Activated gamma-delta T cell (primary cell): ENCODE measurements at regions not wholly inside any gene's neighbourhood (a gene's known extent, or its start where the extent isn't known, plus 50 kb on each side); places are given as distances from the start of the nearest gene placed in this dataset.

ENCODE experiments used
- DNase-seq: peaks from one replicate; lab custom pipeline; 2025; lab: John Stamatoyannopoulos, UW

GRCh38 chr11:116532066-116532465, 240.7 kb downstream of the BUD13 start:
- DNase-seq, result no peak

GRCh38 chr11:116530705-116531104, 242.1 kb downstream of the BUD13 start:
- DNase-seq, result no peak

DNA sequence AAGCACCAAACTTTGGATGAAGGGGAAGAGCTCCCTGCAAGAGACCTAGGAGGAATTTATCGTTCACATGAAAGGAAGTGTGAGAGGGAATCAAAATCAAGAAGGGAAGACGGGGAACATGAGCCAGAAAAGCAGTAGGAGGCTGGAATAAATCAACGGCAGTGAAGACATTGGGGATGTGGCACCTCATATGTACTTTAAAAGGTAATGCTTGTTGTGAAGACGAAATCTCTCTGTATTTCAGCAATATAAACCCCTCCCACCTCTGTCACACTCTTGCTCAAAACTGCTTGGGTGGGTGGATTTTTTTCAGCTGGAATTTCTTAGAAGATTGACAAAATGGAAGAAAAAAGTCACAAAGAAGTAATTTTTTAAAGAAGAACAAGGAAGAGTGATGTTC, 243.5 kb downstream of the BUD13 start:
- DNase-seq, result no peak

DNA sequence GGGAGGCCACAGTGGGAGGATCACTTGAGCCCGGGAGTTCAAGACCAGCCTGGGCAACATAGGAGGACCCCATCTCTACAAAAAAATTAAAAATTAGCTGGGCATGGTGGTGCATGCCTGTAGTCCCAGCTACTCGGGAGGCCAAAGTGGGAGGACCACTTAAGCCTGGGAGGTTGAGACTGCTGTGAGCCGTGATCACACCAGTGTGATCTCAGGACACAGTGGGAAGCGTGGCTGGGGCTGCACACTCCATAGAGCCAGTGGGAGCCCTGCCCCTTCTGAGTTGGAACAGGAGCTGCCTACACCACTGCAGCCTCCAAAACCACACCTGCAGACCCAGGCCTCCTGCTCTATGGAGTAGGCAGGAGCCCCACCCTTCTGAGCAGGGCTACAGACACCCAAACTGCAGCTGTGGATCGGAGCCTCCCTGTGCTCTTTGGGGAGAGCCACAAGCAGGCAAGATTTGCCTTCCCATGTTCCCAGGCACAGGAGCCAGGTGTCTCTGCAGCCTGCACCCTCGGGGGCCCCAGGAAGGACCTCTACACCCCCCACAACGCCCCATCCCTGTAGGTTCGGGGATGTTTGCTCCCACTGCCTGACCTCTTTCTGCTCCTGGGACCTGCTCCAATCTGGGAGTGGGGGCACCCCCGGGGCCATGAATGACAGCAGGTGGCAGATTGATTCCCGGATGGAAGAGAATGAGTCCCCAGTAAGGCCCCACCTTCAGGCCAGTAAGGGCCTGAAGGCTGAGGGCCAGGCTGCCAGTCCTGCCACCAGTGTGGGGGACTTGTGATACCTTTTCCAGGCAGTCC, 245.4 kb downstream of the BUD13 start:
- no peak for DNase-seq

- DNase-seq, result no peak
Measured at GRCh38 chr11:116525961-116526495, 246.8 kb downstream of the BUD13 start.

GRCh38 chr11:116519499-116519898, 253.3 kb downstream of the BUD13 start:
- DNase-seq, result no peak

GRCh38 chr11:116518141-116518540, 254.6 kb downstream of the BUD13 start:
- DNase-seq, result no peak

GRCh38 chr11:116517584-116517983, 255.2 kb downstream of the BUD13 start:
- no peak for DNase-seq

GRCh38 chr11:116517077-116517476, 255.7 kb downstream of the BUD13 start:
- DNase-seq, result no peak

DNA sequence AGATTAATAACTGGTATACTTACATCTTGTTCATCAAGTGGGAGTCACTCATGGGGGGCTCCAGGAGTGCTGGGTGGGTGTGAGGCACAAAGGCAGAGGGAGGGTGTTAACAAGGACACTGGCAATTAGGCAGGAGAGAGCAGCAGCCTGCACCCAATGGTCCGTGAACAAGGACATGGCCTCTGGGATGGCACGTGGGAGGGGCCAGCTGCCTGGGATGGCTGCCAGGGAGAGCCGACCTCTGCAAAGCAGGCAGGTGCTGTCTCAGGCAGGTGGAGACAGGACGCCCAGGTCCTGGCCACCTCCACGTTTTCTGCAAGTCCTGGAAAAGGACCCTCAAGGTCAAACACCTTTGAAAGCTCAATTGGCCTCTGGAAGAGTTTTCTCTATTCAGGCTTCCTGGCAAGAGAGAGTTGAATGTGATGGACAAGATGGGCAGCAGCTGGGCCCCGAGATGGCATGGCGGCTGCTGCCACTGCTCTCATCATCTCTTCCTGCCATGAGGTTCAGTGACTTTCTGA, 257.1 kb downstream of the BUD13 start:
- DNase-seq, result no peak

DNA sequence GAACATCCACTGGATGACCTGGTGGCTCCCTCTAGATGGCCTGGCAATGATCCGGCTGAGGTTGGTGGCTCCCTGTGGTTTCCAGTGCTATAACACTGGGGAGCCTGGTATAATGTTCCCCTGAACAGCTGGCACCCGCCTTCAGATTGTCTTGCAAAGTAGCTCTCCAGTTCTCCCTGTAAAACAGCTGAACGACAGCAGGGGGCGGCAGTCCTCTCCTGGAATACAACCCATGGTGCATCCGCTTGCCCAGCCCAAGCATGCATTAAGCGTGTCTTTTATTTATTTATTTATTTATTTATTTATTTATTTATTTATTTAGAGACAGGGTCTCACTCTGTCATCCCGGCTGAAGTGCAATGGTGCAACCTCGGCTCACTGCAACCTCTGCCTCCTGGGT, 258.9 kb downstream of the BUD13 start:
- no peak for DNase-seq

DNA sequence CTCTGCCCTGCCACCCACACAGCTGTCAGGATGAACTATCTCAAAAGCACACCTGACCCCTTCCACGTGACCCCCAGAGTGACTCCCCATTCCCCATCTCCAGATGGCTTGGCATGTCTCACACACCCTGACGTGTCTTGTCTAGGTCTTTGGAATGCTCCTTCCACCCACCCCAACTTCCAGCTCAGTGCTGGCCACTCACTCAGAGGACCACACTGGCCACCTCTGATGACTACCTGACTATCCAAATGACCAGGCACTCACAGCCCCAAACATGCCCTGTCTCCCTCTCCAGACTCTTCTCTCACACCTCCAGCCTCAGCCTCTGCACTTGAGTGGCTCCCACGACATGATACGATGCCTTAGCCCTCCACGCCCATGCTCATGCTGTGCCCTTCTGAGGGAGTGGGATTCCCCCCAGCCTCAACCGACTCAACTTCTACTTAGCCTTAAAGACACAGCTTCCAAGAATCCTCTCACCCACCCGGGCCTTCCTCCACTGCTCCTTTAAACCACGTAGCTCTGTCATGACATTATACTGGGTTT, 259.4 kb downstream of the BUD13 start:
- no peak for DNase-seq

- DNase-seq, result no peak
Measured at GRCh38 chr11:116512841-116513240, 259.9 kb downstream of the BUD13 start.

DNA sequence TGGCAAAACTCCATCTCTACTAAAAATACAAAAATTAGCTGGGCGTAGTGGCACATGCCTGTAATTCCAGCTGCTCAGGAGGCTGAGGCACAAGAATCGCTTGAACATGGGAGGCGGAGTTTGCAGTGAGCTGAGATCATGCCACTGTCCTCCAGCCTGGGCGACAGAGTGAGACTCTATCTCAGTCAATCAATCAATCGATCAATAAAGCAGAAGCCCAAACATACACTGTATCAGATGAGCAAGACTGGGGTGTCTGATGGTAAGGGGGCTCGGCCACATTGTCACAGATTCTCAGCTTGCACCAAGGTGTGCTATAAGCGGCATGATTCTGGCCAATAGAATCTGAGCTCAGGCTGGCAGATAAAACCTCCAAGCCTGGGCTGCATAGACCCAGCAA, 261.1 kb downstream of the BUD13 start:
- no peak for DNase-seq

DNA sequence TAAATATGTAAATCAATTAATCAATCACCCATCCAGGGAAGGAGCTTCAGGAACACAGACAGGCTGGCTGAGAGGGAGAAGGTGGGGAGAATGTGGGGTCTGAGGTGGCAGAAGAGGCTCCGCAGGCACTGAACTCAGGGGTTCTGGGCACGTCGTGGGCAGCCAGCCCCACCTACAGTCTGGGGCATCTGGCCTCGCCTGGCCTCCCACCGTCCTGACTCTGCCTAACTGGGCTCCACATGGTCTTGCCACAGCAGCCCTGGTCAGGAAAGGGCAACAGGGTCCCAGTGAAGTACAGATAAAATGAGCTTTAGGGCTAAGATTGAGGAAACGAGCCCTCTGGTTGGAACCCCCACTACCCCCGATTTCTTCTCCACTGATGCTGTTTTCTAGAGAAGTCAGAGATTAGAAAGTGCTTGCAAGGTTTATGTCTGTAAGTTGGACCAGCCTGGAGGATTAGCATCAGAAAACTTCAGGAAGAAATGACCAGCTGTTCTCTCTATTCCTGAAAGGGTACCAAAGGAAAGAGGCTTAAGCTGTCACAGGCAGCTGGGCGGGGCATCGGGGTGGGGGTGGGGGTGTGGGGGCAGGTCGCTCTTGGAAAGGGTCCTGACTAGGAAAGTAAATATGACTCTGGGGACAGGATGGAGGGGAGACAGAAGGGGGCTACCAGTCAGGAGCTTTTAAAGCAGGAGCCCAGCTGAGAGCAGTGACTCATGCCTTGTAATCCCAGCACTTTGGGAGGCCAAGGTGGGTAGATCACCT, 261.7 kb downstream of the BUD13 start:
- no peak for DNase-seq

DNA sequence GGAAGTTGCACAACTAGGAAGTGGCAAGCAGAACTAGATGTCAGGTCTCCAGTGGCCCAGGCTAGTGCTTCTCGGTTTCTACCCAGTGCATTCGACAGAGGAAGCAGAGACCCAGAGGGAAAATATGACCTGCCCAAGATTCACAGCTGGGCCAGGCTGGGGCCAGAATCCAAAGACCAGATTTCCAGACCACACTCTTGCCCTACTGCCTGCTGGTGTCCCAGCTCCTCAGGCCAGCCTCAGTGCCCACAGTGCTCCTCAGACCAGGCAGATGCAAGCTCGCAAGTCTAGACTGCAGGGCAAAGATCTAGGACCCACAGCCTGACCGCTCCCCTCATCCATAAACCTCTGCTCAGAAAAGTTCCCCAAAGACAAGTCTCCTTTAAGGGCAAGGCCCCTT, 262.6 kb downstream of the BUD13 start:
- DNase-seq, result no peak

GRCh38 chr11:116509551-116509950, 263.2 kb downstream of the BUD13 start:
- no peak for DNase-seq

DNA sequence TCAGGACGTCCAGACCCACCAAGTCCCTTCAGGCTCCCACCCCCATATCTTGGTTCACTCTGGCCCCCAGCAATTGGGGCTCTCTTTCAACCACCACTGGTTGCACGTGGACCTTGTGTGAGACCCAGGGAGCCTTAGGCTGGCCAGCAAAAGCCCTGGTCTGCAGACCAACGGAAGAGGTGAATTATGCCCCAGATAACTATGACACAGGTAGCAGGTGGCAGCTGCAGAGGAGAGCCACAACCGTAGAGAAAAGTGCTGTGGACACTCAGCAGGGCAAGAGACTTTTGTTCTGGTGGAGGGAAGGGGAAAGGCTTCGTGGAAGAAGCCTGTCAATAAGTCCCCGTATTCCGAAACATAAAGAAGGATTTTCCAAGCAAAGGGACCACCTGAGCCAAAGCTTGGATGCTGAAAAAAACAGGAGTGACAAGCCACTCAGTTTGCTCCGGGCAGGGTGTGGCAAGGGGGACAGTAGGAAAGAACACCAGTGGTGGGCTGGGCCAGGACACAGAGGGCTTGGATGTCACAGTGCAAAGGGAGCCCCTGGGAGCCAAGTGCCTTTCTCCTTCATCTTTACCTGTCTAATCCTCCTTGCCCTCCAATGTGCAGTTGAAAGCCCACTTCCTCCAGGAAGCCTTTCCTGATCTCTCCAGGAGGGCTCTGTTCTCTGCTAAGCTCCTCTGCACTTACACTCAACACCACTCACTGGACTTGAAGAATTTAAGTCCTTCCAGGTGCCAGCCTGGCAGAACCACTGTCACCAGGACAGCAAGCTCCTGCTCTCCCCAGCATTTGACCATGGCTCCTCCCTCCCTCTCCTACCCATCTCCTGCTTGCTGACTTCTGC, 264.7 kb downstream of the BUD13 start:
- no peak for DNase-seq

- no peak for DNase-seq
Measured at GRCh38 chr11:116507016-116507415, 265.8 kb downstream of the BUD13 start.

GRCh38 chr11:116506263-116506825, 266.4 kb downstream of the BUD13 start:
- no peak for DNase-seq
